ENCODE measurements at regions not wholly inside any gene's neighbourhood (a gene's known extent, or its start where the extent isn't known, plus 50 kb on each side); places are given as distances from the start of the nearest gene placed in this dataset.

DNA sequence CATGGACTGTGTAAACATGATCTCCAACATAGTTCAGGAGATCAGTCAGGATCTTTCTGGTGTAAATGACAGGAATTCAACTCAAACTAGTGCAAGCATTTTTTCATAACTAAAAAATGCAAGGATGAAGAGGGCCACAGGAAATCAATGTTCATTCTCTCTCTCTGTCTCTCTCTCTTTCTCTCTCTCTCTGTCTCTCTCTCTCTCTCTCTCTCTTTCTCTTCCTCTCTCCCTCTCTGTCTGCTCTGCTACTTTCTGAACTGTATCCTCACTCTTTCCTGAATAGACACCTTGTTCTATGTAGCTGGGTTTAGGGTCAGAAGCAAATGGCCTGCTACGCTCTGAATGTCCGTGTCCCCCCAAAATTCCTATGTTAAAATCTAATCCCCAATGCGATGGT lies 240.9 kb upstream of the UBE2E2 start:
- in situ Hi-C loops (cut with HindIII; ENCODE audit: low pct_unique_long_range_greater_than_20kb, low sequenced_read_pairs), result no loop called here
- DNase-seq (ENCODE audit: low read depth, low spot score), result no peak

DNA sequence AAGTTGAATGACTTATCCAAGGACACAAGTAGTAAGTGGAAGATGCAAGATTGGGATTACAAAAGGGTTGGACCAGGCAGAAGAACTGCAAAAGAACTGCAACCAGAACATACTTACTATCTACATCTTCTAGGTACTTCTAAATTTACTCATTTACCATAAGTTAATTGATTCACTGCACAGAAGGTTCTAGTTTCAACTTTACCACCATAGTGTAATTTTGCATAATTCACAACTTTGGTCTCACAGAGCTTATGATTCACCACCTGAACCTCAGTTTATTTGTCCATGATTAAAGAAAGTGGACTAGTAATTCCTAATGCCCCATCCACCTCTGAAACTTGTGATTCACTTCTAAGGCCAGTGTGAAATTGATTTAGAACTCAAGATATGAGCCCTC lies 236.8 kb upstream of the UBE2E2 start:
- in situ Hi-C loops (cut with HindIII; ENCODE audit: low pct_unique_long_range_greater_than_20kb, low sequenced_read_pairs), result no loop called here
- DNase-seq (ENCODE audit: low read depth, low spot score), result no peak

DNA sequence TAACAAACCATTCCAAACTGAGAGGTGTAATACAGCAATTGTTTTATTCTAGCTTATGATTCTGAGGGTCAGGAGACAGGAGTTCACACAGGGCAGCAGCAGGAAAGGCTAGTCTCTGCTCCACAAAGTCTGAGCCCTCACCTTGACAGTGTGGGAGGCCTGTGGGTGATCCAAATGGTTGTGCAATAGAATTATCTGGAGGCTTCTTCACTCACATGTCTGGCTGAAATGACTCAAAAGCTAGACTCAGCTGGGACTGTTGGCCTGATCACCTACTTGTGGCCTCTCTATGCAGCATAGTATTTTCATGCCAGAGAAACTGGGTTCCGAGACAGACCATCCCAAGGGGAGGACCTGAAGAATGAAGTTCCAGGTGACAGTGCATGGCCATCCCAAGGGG lies 233.9 kb upstream of the UBE2E2 start:
- in situ Hi-C loops (cut with HindIII; ENCODE audit: low pct_unique_long_range_greater_than_20kb, low sequenced_read_pairs), result no loop called here
- no peak for DNase-seq (ENCODE audit: low read depth, low spot score)

- in situ Hi-C loops (cut with HindIII; ENCODE audit: low pct_unique_long_range_greater_than_20kb, low sequenced_read_pairs), result no loop called here
- no peak for DNase-seq (ENCODE audit: low read depth, low spot score)
Observed at GRCh38 chr3:22971497-22971896, 231.6 kb upstream of the UBE2E2 start.

GRCh38 chr3:22977042-22977441 lies 226.1 kb upstream of the UBE2E2 start:
- in situ Hi-C loops (cut with HindIII; ENCODE audit: low pct_unique_long_range_greater_than_20kb, low sequenced_read_pairs), result no loop called here
- DNase-seq (ENCODE audit: low read depth, low spot score), result no peak

GRCh38 chr3:22977650-22978289 lies 225.4 kb upstream of the UBE2E2 start:
- in situ Hi-C loops (cut with HindIII; ENCODE audit: low pct_unique_long_range_greater_than_20kb, low sequenced_read_pairs), result no loop called here

DNA sequence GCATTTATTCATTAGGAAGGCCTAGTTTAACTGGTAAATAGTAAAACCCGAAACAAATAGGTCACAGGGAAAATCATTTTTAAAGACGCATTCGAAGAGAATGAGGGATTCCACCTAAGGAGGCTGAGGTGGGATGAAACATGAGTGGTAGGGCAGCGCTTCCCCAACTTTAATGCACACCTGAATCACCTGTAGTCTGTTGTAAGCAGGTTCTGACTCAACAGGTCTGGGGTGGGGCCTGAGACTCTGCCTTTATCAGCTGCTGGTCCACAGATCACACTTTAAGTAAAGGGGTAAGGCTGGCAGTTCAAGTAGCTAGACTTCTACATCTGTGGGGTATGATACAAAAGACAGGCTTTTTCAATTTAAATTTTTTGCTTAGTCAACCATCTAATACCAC lies 223.5 kb upstream of the UBE2E2 start:
- in situ Hi-C loops (cut with HindIII; ENCODE audit: low pct_unique_long_range_greater_than_20kb, low sequenced_read_pairs), result no loop called here
- no peak for DNase-seq (ENCODE audit: low read depth, low spot score)

More at GRCh38 chr3:22977650-22978289, 225.4 kb upstream of the UBE2E2 start:
- no peak for DNase-seq (ENCODE audit: low read depth, low spot score)

DNA sequence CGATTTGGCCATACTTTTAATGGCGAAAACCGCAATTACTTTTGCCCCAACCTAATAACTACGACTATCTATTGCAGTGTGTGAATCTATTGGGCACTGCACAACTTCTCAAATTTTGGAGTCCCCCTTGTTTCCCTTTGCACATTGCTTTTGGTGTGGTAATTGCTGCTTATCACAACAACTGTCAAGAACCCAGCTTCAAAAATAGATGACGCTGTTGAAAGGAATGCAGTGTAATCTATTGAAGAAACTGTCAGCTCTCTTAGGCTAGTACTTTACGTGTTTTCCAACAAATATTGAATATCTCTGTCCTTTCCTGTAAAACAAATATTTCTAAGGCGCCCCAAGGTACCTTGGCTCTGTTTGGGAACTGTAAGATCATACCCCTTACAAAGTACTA lies 222.8 kb upstream of the UBE2E2 start:
- in situ Hi-C loops (cut with HindIII; ENCODE audit: low pct_unique_long_range_greater_than_20kb, low sequenced_read_pairs), result no loop called here
- no peak for DNase-seq (ENCODE audit: low read depth, low spot score)

GRCh38 chr3:22981166-22981565 lies 222.0 kb upstream of the UBE2E2 start:
- DNase-seq (ENCODE audit: low read depth, low spot score), result no peak
- in situ Hi-C loops (cut with HindIII; ENCODE audit: low pct_unique_long_range_greater_than_20kb, low sequenced_read_pairs), result no loop called here

GRCh38 chr3:22981861-22982260 lies 221.3 kb upstream of the UBE2E2 start:
- DNase-seq (ENCODE audit: low read depth, low spot score), result no peak
- in situ Hi-C loops (cut with HindIII; ENCODE audit: low pct_unique_long_range_greater_than_20kb, low sequenced_read_pairs), result no loop called here

DNA sequence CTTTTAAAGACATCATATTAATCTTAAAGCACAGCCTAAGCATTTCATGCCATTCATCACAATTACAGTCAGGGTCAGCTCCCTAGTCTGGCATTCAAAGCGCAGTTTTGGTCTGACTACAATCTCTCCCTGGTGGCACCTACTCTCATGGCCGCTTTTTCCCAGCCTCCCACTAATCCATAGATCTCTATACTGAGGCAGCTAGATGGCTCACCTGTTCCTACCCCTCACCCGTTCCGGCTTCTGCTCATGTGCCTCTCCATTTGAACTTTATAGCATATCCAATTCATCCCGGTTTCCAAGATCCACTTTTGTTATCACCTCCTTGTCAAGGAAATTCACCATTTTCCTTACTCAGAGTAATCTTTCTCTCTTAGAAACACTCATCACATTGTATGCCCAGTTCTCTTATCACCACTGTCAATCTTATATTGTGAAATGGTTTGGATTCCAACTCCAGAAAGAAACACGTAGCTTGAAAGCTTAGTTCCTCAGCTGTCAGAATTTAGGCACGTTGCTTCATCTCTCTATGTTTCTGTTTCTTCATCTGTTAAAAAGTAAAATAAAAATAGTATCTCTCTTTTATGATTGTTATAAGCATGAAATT lies 220.0 kb upstream of the UBE2E2 start:
- in situ Hi-C loops (cut with HindIII; ENCODE audit: low pct_unique_long_range_greater_than_20kb, low sequenced_read_pairs), result no loop called here
- no peak for DNase-seq (ENCODE audit: low read depth, low spot score)

- DNase-seq (ENCODE audit: low read depth, low spot score), result no peak
- in situ Hi-C loops (cut with HindIII; ENCODE audit: low pct_unique_long_range_greater_than_20kb, low sequenced_read_pairs), result no loop called here
Observed at GRCh38 chr3:22986958-22987357, 216.2 kb upstream of the UBE2E2 start.

- in situ Hi-C loops (cut with HindIII; ENCODE audit: low pct_unique_long_range_greater_than_20kb, low sequenced_read_pairs), result no loop called here
Observed at GRCh38 chr3:22988566-22988965, 214.6 kb upstream of the UBE2E2 start.

DNA sequence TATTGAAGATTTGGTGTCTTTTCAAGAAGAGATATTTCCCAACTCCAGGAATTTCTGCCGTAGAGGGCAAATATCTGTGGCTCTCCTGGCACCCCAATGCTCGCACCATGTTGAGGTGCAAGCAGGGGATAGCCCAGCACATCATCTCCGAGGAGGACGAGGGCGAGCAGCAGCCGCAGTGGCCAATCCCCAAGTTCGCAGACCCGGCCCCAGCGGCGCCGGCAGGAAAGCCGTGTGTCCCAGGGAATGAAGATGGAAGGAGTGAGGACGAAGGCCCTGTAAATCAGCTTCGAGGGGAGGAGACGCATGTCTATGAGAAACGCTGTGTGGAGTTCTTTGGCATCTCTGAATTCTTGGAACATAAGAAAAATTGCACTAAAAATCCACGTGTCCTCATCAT lies 213.4 kb upstream of the UBE2E2 start:
- DNase-seq (ENCODE audit: low read depth, low spot score), result no peak
- in situ Hi-C loops (cut with HindIII; ENCODE audit: low pct_unique_long_range_greater_than_20kb, low sequenced_read_pairs), result no loop called here

More at GRCh38 chr3:22988566-22988965, 214.6 kb upstream of the UBE2E2 start:
- no peak for DNase-seq (ENCODE audit: low read depth, low spot score)

GRCh38 chr3:22990291-22991200 lies 212.6 kb upstream of the UBE2E2 start:
- in situ Hi-C loops (cut with HindIII; ENCODE audit: low pct_unique_long_range_greater_than_20kb, low sequenced_read_pairs), result no loop called here
- DNase-seq (ENCODE audit: low read depth, low spot score), result no peak

- DNase-seq (ENCODE audit: low read depth, low spot score), result no peak
- in situ Hi-C loops (cut with HindIII; ENCODE audit: low pct_unique_long_range_greater_than_20kb, low sequenced_read_pairs), result no loop called here
Observed at GRCh38 chr3:22994781-22995180, 208.3 kb upstream of the UBE2E2 start.

DNA sequence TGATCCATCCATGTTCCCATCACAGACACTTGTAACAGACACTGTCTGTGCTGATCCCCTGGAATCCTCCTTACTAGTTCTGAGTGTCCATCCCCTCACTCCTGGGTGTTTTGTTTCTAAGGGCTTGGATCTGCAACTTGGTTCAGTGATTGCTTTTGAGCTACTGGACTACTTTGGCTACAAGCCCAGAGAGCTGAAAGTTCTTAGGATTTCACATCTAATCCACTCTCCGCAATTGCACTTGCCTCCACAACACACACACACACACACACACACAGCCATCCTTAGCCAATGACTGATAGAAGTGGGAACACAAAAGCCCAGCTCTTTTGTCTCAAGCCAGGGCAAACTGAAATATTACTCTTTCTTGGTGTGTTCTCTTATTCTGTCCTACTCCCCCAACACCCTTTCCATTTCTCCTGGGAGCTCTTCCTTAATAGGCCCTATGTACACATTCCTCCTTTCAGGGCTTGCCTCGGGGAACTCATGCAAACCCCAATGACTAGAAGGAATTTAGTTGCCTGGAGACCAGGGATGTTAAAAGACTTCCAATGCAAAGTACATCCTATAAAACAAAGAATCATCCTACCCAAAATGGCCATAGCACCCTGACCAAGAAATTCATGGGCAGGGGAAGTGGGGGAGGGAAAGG lies 206.1 kb upstream of the UBE2E2 start:
- in situ Hi-C loops (cut with HindIII; ENCODE audit: low pct_unique_long_range_greater_than_20kb, low sequenced_read_pairs), result no loop called here

DNA sequence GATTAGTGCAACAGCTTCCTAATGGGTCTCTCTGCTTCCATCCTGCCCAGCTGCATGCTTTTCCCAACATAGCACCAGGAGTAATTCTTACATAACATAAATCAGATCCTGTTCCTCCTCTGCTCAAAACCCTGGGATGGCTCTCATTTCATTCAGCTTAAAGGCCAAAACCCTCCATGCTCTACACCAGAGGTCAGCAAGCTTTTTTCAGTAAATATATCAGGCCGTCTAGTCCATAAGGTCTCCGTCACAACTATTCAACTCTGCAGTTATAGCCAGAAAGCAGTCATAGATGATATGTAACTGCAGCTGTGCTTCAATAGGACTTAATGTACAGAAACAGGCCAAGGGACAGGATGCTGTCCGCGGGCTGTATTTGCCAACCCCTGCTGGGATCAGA lies 202.8 kb upstream of the UBE2E2 start:
- no peak for DNase-seq (ENCODE audit: low read depth, low spot score)
- in situ Hi-C loops (cut with HindIII; ENCODE audit: low pct_unique_long_range_greater_than_20kb, low sequenced_read_pairs), result no loop called here

More for the DNA sequence above, 206.1 kb upstream of the UBE2E2 start:
- DNase-seq (ENCODE audit: low read depth, low spot score), result no peak

Data from SK-MEL-5 (cell line).